HepG2 (cell line): ENCODE measurements at regions not wholly inside any gene's neighbourhood (a gene's known extent, or its start where the extent isn't known, plus 50 kb on each side); places are given as distances from the start of the nearest gene placed in this dataset.
"Not testable (repeated sequence)": the region's sequence is repeated elsewhere in the genome, so short reads cannot be mapped to it uniquely, and the experiment has no call there.

Source experiments
- ATAC-seq: fragments of 200-7000 bp; cut with Tn5 transposase; 3 replicates; pipeline ENCODE4 v1.9.1; 2020; ENCODE audit warnings: mild to moderate bottlenecking, moderate library complexity
- BruUV-seq: library from RNA; stranded (reverse); fragments of 400-500 nt; replicated peaks from 2 replicates; lab custom pipeline; 2021; lab: Mats Ljungman, UMichigan
- CTCF ChIA-PET: fragments of 300-600 bp; formaldehyde crosslinking; extraction: SDS; loops from one replicate; lab custom pipeline; 2021; ENCODE audit warnings: low total read pairs, inconsistent platforms, low intra/inter-chr PET ratio; lab: Yijun Ruan, JAX
- POLR2A ChIA-PET: fragments of 350-600 bp; sonication (Branson Sonifier 250); formaldehyde crosslinking; loops from one replicate; lab custom pipeline; 2020; ENCODE audit warnings: antibody characterized with exemption, inconsistent platforms; lab: Yijun Ruan, JAX
- DNase-seq: peaks from one replicate; pipeline ENCODE4 v3.0.0-alpha.2; 2015; ENCODE audit warnings: low spot score
- FAIRE-seq: peaks from 3 replicates; lab custom pipeline; 2011; peaks lifted over from hg19 to GRCh38; lab: Jason Lieb, UNC
- H2AFZ ChIP-seq: one replicate; pipeline ENCODE4 v1.6.1; 2011; ENCODE audit warnings: low read length, inconsistent platforms
- H3K27ac ChIP-seq: fragments of 300-600 bp; 3 replicates; pipeline ENCODE4 v1.8.0; 2011; ENCODE audit warnings: mixed run types, mild to moderate bottlenecking, mixed read lengths, low read length, inconsistent platforms; ENCODE audit not compliant: insufficient read depth; ENCODE audit errors: extremely low read length
- H3K27me3 ChIP-seq, 2 experiments: fragments of 200-600 bp in 1 of 2; 2 replicates in 1 of 2; 3 replicates in 1 of 2; pipeline versions ENCODE4 v1.6.0 to v1.8.0; 2011; ENCODE audit warnings: low read length in 2 of 2, mild to moderate bottlenecking in 2 of 2, moderate library complexity in 2 of 2, inconsistent platforms in 1 of 2; ENCODE audit not compliant: insufficient read depth in 2 of 2, control insufficient read depth in 1 of 2
- H3K36me3 ChIP-seq, 2 experiments: fragments of 200-600 bp in 1 of 2; replicated peaks in 1 of 2; 2 replicates in 1 of 2; 3 replicates in 1 of 2; pipeline versions ENCODE4 v1.5.1 to v1.8.0; 2011; ENCODE audit warnings: low read length in 2 of 2, inconsistent platforms in 1 of 2; ENCODE audit not compliant: insufficient read depth in 2 of 2, control insufficient read depth in 1 of 2
- H3K4me1 ChIP-seq: 2 replicates; pipeline ENCODE4 v1.5.1; 2012; ENCODE audit warnings: low read length, inconsistent platforms; ENCODE audit not compliant: insufficient read depth
- H3K4me2 ChIP-seq: 2 replicates; pipeline ENCODE4 v1.6.0; 2011; ENCODE audit warnings: low read depth, low read length, inconsistent platforms
- H3K4me3 ChIP-seq, 3 experiments: fragments of 200-600 bp in 1 of 3; sonication (generic), shearing (Covaris generic) in 1 of 3; replicated peaks in 1 of 3; 2 replicates each; pipeline ENCODE4 v1.5.1; 2011 to 2016; ENCODE audit warnings: low read length in 3 of 3, inconsistent platforms in 2 of 3, low read depth in 2 of 3, mild to moderate bottlenecking in 2 of 3, control low read depth in 1 of 3, mixed read lengths in 1 of 3; ENCODE audit not compliant: insufficient read depth in 1 of 3
- H3K79me2 ChIP-seq: one replicate; pipeline ENCODE4 v1.6.1; 2011; ENCODE audit warnings: low read length, inconsistent platforms; ENCODE audit not compliant: insufficient read depth
- H3K9ac ChIP-seq: 2 replicates; pipeline ENCODE4 v1.6.0; 2011; ENCODE audit warnings: mild to moderate bottlenecking, low read depth, low read length, inconsistent platforms; ENCODE audit not compliant: insufficient read depth
- H3K9me3 ChIP-seq: 2 replicates; pipeline ENCODE4 v1.5.1; 2012; ENCODE audit warnings: mild to moderate bottlenecking, low read length
- H4K20me1 ChIP-seq: 2 replicates; pipeline ENCODE4 v1.6.0; 2011; ENCODE audit warnings: inconsistent platforms, mild to moderate bottlenecking, low read length, moderate library complexity; ENCODE audit not compliant: insufficient read depth
- DNMT3B ChIP-seq: conservative IDR thresholded peaks from 2 replicates; pipeline ENCODE4 v1.6.1; 2016; ENCODE audit warnings: missing biosample characterization, control low read depth
- MAFF ChIP-seq: IDR thresholded peaks from 2 replicates; pipeline ENCODE4 v1.6.1; 2011; ENCODE audit warnings: low read depth, low read length, improper control_type of control experiment
- PBX3 ChIP-seq: sonication (generic); formaldehyde crosslinking; IDR thresholded peaks from 2 replicates; pipeline ENCODE4 v1.8.1; 2023; ENCODE audit warnings: missing genetic modification reagents, inconsistent platforms, borderline replicate concordance
- SP1 ChIP-seq, 2 experiments: fragments of 450-650 bp in 1 of 2; sonication (generic) in 1 of 2; formaldehyde crosslinking in 1 of 2; IDR thresholded peaks; 2 replicates each; pipeline versions ENCODE4 v1.4.0 to v1.6.1; 2016 to 2020; ENCODE audit warnings: missing genetic modification reagents in 1 of 2
- TRIM22 ChIP-seq: fragments of 450-650 bp; IDR thresholded peaks from 2 replicates; pipeline ENCODE4 v1.6.1; 2017
- ZNF557 ChIP-seq: sonication (generic); formaldehyde crosslinking; IDR thresholded peaks from 2 replicates; pipeline ENCODE4 v1.4.0; 2020; ENCODE audit warnings: missing genetic modification reagents
- ZUFSP ChIP-seq: sonication (generic); formaldehyde crosslinking; IDR thresholded peaks from 2 replicates; pipeline ENCODE4 v1.9.0; 2021; ENCODE audit warnings: missing genetic modification reagents, mild to moderate bottlenecking, borderline replicate concordance
- WGBS: methylation state at CpG from one replicate; pipeline ENCODE4 v1.1.6; 2017; ENCODE audit warnings: low lambda C conversion rate; 5-methylcytosine and 5-hydroxymethylcytosine counted together
- in situ Hi-C: cut with HindIII; loops from 2 replicates; pipeline ENCODE4 v1.10.0; 2017; ENCODE audit warnings: low pct_unique_long_range_greater_than_20kb; ENCODE audit not compliant: extremely low pct_ligation_motif_present
- intact Hi-C: fragments of 100-400 bp; cut with micrococcal nuclease; formaldehyde crosslinking; loops from one replicate; pipeline ENCODE4 v1.10.0; 2022; ENCODE audit not compliant: unreplicated experiment

DNA sequence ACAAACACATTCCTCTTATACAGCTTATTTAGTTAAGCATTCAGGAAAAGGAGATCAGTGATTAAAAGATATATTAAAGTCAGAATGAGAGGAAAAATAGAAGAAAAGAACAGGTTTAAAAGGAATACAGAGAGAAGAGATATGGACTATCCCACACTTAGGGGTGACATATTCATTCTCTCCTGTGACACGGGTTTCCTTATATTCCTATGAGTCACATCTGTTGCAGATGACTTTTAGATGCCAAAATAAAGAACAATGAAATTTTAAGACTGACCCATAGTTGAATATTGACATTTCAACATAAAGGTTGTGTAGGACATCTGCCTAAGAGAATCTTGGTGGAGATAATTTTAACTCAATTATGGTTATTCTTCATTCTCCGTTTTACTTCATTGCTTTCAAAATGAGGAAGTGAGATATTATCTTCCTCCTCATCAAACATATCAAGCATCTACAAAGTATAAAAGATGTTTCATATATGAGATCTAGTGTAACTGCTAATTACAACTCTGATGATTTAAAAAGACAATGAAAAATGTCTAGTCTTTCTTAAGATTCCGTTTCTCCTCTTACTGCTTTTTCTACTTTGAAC lies 1336.7 kb upstream of the CITED2 start (continued):
- TF ChIP-seq ZUFSP (CRISPR knock-in tag) (no peak), MAFF (no peak), TRIM22 (no peak), SP1 (IDR thresholded peaks at IDR 0.05) (no peak), SP1 (CRISPR knock-in tag; IDR thresholded peaks at IDR 0.05) (no peak), DNMT3B (CRISPR knock-in tag) (no peak), PBX3 (no peak)

- ChIA-PET POLR2A (no interaction called here), CTCF (no interaction called here)
- Histone ChIP-seq H4K20me1 (no peaks in the 10 kb centered on the region), H3K27ac (no peak overlapping the region)
- WGBS: 0% methylated on average over 1 of the region's 1 CpG
- no peak for TF ChIP-seq ZNF557
- TF ChIP-seq, all 625 proteins: peak for 0
- Histone ChIP-seq H3K27me3 (no peaks in the 10 kb centered on the region), H3K9ac (no peak overlapping the region), H3K79me2 (no peaks in the 10 kb centered on the region), H3K4me2 (no peak overlapping the region), H3K9me3 (peaks cover 41% of the 10 kb centered on the region), H2AFZ (no peak overlapping the region), H3K36me3 (no peaks in the 10 kb centered on the region), H3K4me1 (no peaks in the 10 kb centered on the region), H3K4me3 (no peak overlapping the region)
- ATAC-seq (no peak), FAIRE-seq (no peak), DNase-seq (no peak)
- BruUV-seq: no TSS peak
- intact Hi-C loops (no loop called here), in situ Hi-C loops (no loop called here)
Measured at GRCh38 chr6:140708441-140708840, 1334.0 kb upstream of the CITED2 start.

DNA sequence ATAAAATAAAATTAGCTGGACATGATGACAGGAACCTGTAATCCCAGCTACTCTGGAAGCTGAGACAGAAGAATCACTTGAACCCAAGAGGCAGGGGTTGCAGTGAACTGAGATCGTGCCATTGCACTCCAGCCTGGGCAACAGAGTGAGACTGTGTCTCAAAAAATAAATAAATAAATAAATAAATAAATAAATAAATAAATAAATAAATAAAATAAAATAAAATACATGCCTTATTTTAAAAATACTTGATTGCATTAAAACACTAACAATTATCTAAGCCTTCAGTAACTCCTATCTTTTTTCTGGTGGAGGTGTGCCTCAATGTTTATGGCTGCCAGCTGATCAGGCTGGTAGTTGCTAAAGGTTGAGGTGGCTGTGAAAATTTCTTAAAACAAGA lies 1329.6 kb upstream of the CITED2 start:
- not testable (repeated sequence) for H3K79me2 ChIP-seq, DNase-seq, H3K27me3 ChIP-seq

More for the DNA sequence above, 1329.6 kb upstream of the CITED2 start:
- ATAC-seq, H3K4me2 ChIP-seq, CTCF ChIA-PET, POLR2A ChIA-PET, intact Hi-C loops, H4K20me1 ChIP-seq, H2AFZ ChIP-seq, H3K9ac ChIP-seq, H3K4me1 ChIP-seq, BruUV-seq, in situ Hi-C loops, H3K4me3 ChIP-seq, H3K27ac ChIP-seq, FAIRE-seq, H3K36me3 ChIP-seq: not testable (repeated sequence)
- WGBS: 0% methylated on average over 1 of the region's 1 CpG
- H3K9me3 ChIP-seq: peaks cover 64% of the 10 kb centered on the region
